Stomach (tissue), 4 donors: ENCODE measurements at regions not wholly inside any gene's neighbourhood (a gene's known extent, or its start where the extent isn't known, plus 50 kb on each side); places are given as distances from the start of the nearest gene placed in this dataset.

Experiments used
- CTCF ChIP-seq, 7 experiments: fragments of 450-650 bp in 4 of 7; fragments of 200-600 bp in 3 of 7; sonication (generic) in 3 of 7; IDR thresholded peaks; one replicate each; pipeline ENCODE4 v1.5.1; 2016 to 2019; ENCODE audit warnings: antibody characterized with exemption in 7 of 7, control low read depth in 2 of 7, mild to moderate bottlenecking in 1 of 7
- EP300 ChIP-seq: sonication (generic); formaldehyde crosslinking; IDR thresholded peaks from one replicate; pipeline ENCODE4 v1.6.1; 2017; ENCODE audit warnings: antibody characterized with exemption
- POLR2A ChIP-seq, 4 donors: fragments of 450-650 bp; IDR thresholded peaks; one replicate each; pipeline ENCODE4 v1.6.1; 2016; ENCODE audit warnings: antibody characterized with exemption in 4 of 4, control low read depth in 2 of 4, mild to moderate bottlenecking in 1 of 4, moderate library complexity in 1 of 4
- POLR2AphosphoS5 ChIP-seq, 3 donors: sonication (generic); formaldehyde crosslinking; IDR thresholded peaks; one replicate each; pipeline ENCODE4 v1.6.1; 2016; ENCODE audit warnings: antibody characterized with exemption in 3 of 3

- TF ChIP-seq EP300 (no peak), POLR2A (IDR thresholded peaks at IDR 0.05) (no peak), CTCF (IDR thresholded peaks at IDR 0.05) (no peak), POLR2AphosphoS5 (IDR thresholded peaks at IDR 0.05) (no peak)
These were observed 606.0 kb downstream of the BUD13 start for GRCh38 chr11:116166573-116167465.
